ENCODE measurements at regions not wholly inside any gene's neighbourhood (a gene's known extent, or its start where the extent isn't known, plus 50 kb on each side); places are given as distances from the start of the nearest gene placed in this dataset.

- TF ChIP-seq, protein P1, sequence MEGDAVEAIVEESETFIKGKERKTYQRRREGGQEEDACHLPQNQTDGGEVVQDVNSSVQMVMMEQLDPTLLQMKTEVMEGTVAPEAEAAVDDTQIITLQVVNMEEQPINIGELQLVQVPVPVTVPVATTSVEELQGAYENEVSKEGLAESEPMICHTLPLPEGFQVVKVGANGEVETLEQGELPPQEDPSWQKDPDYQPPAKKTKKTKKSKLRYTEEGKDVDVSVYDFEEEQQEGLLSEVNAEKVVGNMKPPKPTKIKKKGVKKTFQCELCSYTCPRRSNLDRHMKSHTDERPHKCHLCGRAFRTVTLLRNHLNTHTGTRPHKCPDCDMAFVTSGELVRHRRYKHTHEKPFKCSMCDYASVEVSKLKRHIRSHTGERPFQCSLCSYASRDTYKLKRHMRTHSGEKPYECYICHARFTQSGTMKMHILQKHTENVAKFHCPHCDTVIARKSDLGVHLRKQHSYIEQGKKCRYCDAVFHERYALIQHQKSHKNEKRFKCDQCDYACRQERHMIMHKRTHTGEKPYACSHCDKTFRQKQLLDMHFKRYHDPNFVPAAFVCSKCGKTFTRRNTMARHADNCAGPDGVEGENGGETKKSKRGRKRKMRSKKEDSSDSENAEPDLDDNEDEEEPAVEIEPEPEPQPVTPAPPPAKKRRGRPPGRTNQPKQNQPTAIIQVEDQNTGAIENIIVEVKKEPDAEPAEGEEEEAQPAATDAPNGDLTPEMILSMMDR (IDR thresholded peaks at IDR 0.05; ENCODE audit: borderline replicate concordance, extremely low read depth, low read length, poor library complexity, severe bottlenecking), result no peak
- TF ChIP-seq EZH2 (IDR thresholded peaks at IDR 0.05; ENCODE audit: borderline replicate concordance, low read depth, low read length, severe bottlenecking), result no peak
Observed at GRCh38 chr7:16178585-16178984, 242.8 kb downstream of the CRPPA start.
